ENCODE measurements at regions not wholly inside any gene's neighbourhood (a gene's known extent, or its start where the extent isn't known, plus 50 kb on each side); places are given as distances from the start of the nearest gene placed in this dataset.

DNA sequence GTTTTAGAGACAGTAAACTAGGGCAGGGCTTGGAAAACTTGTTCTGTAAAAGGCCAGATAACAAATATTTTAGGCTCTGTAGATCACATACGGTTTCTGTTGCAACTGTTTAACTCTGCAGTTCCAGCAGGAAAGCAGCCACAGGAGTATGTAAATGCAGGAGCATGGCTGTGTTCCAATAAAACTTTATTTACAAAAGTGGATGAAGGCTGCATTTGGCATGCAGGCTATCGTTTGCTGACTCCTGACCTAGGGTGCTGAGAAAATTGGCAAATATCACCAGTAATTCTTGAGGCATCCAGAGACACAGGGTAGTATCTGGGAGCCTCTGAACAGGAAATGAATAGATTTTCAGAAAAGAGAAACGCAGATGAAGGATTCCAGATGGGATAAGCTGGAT is 274.0 kb downstream of the MAF start:
- no peak for TF ChIP-seq POLR2A (IDR thresholded peaks at IDR 0.05)
- TF ChIP-seq, protein P1, sequence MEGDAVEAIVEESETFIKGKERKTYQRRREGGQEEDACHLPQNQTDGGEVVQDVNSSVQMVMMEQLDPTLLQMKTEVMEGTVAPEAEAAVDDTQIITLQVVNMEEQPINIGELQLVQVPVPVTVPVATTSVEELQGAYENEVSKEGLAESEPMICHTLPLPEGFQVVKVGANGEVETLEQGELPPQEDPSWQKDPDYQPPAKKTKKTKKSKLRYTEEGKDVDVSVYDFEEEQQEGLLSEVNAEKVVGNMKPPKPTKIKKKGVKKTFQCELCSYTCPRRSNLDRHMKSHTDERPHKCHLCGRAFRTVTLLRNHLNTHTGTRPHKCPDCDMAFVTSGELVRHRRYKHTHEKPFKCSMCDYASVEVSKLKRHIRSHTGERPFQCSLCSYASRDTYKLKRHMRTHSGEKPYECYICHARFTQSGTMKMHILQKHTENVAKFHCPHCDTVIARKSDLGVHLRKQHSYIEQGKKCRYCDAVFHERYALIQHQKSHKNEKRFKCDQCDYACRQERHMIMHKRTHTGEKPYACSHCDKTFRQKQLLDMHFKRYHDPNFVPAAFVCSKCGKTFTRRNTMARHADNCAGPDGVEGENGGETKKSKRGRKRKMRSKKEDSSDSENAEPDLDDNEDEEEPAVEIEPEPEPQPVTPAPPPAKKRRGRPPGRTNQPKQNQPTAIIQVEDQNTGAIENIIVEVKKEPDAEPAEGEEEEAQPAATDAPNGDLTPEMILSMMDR (IDR thresholded peaks at IDR 0.05) = no peak

Data from esophagus squamous epithelium (tissue), 4 donors.